K562 (cell line): ENCODE measurements at regions not wholly inside any gene's neighbourhood (a gene's known extent, or its start where the extent isn't known, plus 50 kb on each side); places are given as distances from the start of the nearest gene placed in this dataset.

Experiments
- ATAC-seq: fragments of 200-7000 bp; cut with Tn5 transposase; 3 replicates; pipeline ENCODE4 v1.9.1; 2020; ENCODE audit warnings: moderate library complexity
- BruUV-seq: library from RNA; stranded (reverse); fragments of 400-500 nt; replicated peaks from 2 replicates; lab custom pipeline; 2021; lab: Mats Ljungman, UMichigan
- CTCF ChIA-PET: fragments of 300-600 bp; formaldehyde crosslinking; extraction: SDS; loops from one replicate; lab custom pipeline; 2021; ENCODE audit warnings: low intra/inter-chr PET ratio; lab: Yijun Ruan, JAX
- POLR2A ChIA-PET: fragments of 300-600, 350-650 bp; sonication (Branson Sonifier 250); formaldehyde crosslinking; extraction: SDS; loops from one replicate; lab custom pipeline; 2021; ENCODE audit warnings: antibody characterized with exemption, inconsistent platforms; lab: Yijun Ruan, JAX
- DNase-seq, 4 experiments: peaks; one replicate each; pipeline versions ENCODE4 v3.0.0 to v3.0.0-alpha.2; 2011 to 2018; ENCODE audit warnings: low spot score in 3 of 4, mixed read lengths in 3 of 4; ENCODE audit errors: extremely low read depth in 1 of 4
- FAIRE-seq: peaks from 2 replicates; lab custom pipeline; 2011; peaks lifted over from hg19 to GRCh38; lab: Jason Lieb, UNC
- H2AFZ ChIP-seq: 2 replicates; pipeline ENCODE4 v1.6.0; 2011; ENCODE audit warnings: low read depth, low read length, control low read depth, inconsistent platforms
- H3K27ac ChIP-seq: fragments of 200-600 bp; 3 replicates; pipeline ENCODE4 v1.8.0; 2011; ENCODE audit warnings: low read depth, mild to moderate bottlenecking, control low read depth, inconsistent platforms, low read length, moderate library complexity, mixed read lengths; ENCODE audit errors: extremely low read depth
- H3K27me3 ChIP-seq, 2 experiments: fragments of 300-600 bp in 1 of 2; 2 replicates in 1 of 2; 3 replicates in 1 of 2; pipeline versions ENCODE4 v1.6.0 to v1.8.0; 2011; ENCODE audit warnings: inconsistent platforms in 2 of 2, low read length in 2 of 2, mild to moderate bottlenecking in 1 of 2, mixed read lengths in 1 of 2, moderate library complexity in 1 of 2; ENCODE audit not compliant: control insufficient read depth in 2 of 2, insufficient read depth in 2 of 2
- H3K36me3 ChIP-seq: fragments of 300-600 bp; 3 replicates; pipeline ENCODE4 v1.8.0; 2011; ENCODE audit warnings: mild to moderate bottlenecking, low read length, inconsistent platforms; ENCODE audit not compliant: control insufficient read depth, insufficient read depth
- H3K4me1 ChIP-seq, 2 experiments: fragments of 200-600 bp in 1 of 2; replicated peaks in 1 of 2; 2 replicates in 1 of 2; 3 replicates in 1 of 2; pipeline versions ENCODE4 v1.5.1 to v1.8.0; 2011; ENCODE audit warnings: inconsistent platforms in 2 of 2, low read length in 2 of 2, mild to moderate bottlenecking in 1 of 2, mixed read lengths in 1 of 2, moderate library complexity in 1 of 2; ENCODE audit not compliant: control insufficient read depth in 2 of 2, insufficient read depth in 2 of 2
- H3K4me2 ChIP-seq: 2 replicates; pipeline ENCODE4 v1.6.1; 2011; ENCODE audit warnings: low read length, control low read depth, inconsistent platforms, mixed read lengths; ENCODE audit not compliant: insufficient read depth
- H3K4me3 ChIP-seq: fragments of 200-600 bp; sonication (generic), shearing (Covaris generic); 2 replicates; pipeline ENCODE4 v1.5.1; 2016; ENCODE audit warnings: control low read depth, inconsistent platforms
- H3K79me2 ChIP-seq: fragments of 200-600 bp; 3 replicates; pipeline ENCODE4 v1.8.0; 2011; ENCODE audit warnings: low read length, inconsistent platforms; ENCODE audit not compliant: control insufficient read depth, insufficient read depth
- H3K9ac ChIP-seq, 2 experiments: 2 replicates each; pipeline versions ENCODE4 v1.6.0 to v1.6.1; 2011; ENCODE audit warnings: low read depth in 2 of 2, low read length in 2 of 2, control low read depth in 1 of 2, inconsistent platforms in 1 of 2, mild to moderate bottlenecking in 1 of 2, mixed read lengths in 1 of 2; ENCODE audit not compliant: insufficient read depth in 1 of 2
- H3K9me1 ChIP-seq: one replicate; pipeline ENCODE4 v1.6.0; 2011; ENCODE audit warnings: inconsistent platforms, mild to moderate bottlenecking, low read length, moderate library complexity; ENCODE audit not compliant: control insufficient read depth, insufficient read depth
- H3K9me3 ChIP-seq: replicated peaks from 2 replicates; pipeline ENCODE4 v1.5.1; 2011; ENCODE audit warnings: low read depth, low read length, inconsistent platforms; ENCODE audit not compliant: control insufficient read depth, insufficient read depth
- H4K20me1 ChIP-seq: replicated peaks from 2 replicates; pipeline ENCODE4 v1.6.1; 2011; ENCODE audit warnings: low read length, inconsistent platforms, mixed read lengths; ENCODE audit not compliant: control insufficient read depth, insufficient read depth
- ARNT ChIP-seq, 2 experiments: fragments of 450-650 bp; IDR thresholded peaks; 2 replicates each; pipeline ENCODE4 v1.6.1; 2016; ENCODE audit warnings: mild to moderate bottlenecking in 1 of 2
- FIP1L1 ChIP-seq: fragments of 200-400 bp; formaldehyde crosslinking; IDR thresholded peaks from 2 replicates; pipeline ENCODE4 v1.6.1; 2018; ENCODE audit warnings: mild to moderate bottlenecking, low read depth, low read length; ENCODE audit not compliant: poor library complexity, severe bottlenecking
- MCM2 ChIP-seq: fragments of 450-650 bp; IDR thresholded peaks from 2 replicates; pipeline ENCODE4 v1.6.1; 2017; ENCODE audit warnings: low read depth, mild to moderate bottlenecking
- NFE2 ChIP-seq: IDR thresholded peaks from 2 replicates; pipeline ENCODE4 v1.6.1; 2014; ENCODE audit warnings: antibody characterized with exemption, low read depth
- PHF8 ChIP-seq: fragments of 200-600 bp; sonication (generic); IDR thresholded peaks from 2 replicates; pipeline ENCODE4 v1.6.1; 2012; ENCODE audit warnings: mixed run types, mild to moderate bottlenecking, inconsistent platforms, low read length, moderate library complexity, borderline replicate concordance
- RAD21 ChIP-seq, 2 experiments: fragments of 250-450 bp in 1 of 2; fragments of 450-650 bp in 1 of 2; sonication (Bioruptor Pico) in 1 of 2; formaldehyde crosslinking in 1 of 2; IDR thresholded peaks in 1 of 2; conservative IDR thresholded peaks in 1 of 2; 2 replicates each; pipeline versions ENCODE4 v1.4.0 to v1.8.0; 2020 to 2022; ENCODE audit warnings: mild to moderate bottlenecking in 2 of 2, moderate library complexity in 1 of 2
- SIRT6 ChIP-seq: IDR thresholded peaks from one replicate; pipeline ENCODE4 v1.6.1; 2012; ENCODE audit warnings: low read depth, mild to moderate bottlenecking, control low read depth, inconsistent platforms, low read length, moderate library complexity
- TAF15 ChIP-seq: fragments of 200-400 bp; formaldehyde crosslinking; IDR thresholded peaks from 2 replicates; pipeline ENCODE4 v1.6.1; 2017; ENCODE audit warnings: mild to moderate bottlenecking, low read depth, low read length, moderate library complexity
- ZNF23 ChIP-seq: fragments of 250-450 bp; sonication (Bioruptor Pico); IDR thresholded peaks from 2 replicates; pipeline ENCODE4 v1.4.0; 2020; ENCODE audit warnings: mild to moderate bottlenecking
- WGBS: fragments of 100-300 bp; shearing (Covaris generic); methylation state at CpG from one replicate; pipeline ENCODE4 v1.1.6; 2016; ENCODE audit warnings: low coverage, mixed read lengths; ENCODE audit not compliant: insufficient coverage; ENCODE audit errors: missing lambda C conversion rate; 5-methylcytosine and 5-hydroxymethylcytosine counted together
- in situ Hi-C: fragments of 300-500 bp; cut with MboI; formaldehyde crosslinking; loops from 4 replicates; pipeline ENCODE4 v1.15.0; 2018; ENCODE audit warnings: inconsistent platforms, mixed read lengths
- intact Hi-C: fragments of 100-400 bp; cut with micrococcal nuclease; formaldehyde crosslinking; loops from 2 replicates; pipeline ENCODE4 v1.14.2; 2022
- TF ChIP-seq, protein P1 (sequence below): fragments of 250-450 bp; sonication (Bioruptor Pico); IDR thresholded peaks from 2 replicates; pipeline ENCODE4 v1.6.1; 2021; ENCODE audit warnings: mild to moderate bottlenecking
- TF ChIP-seq, protein P2 (sequence below), 2 experiments: fragments of 450-650 bp; IDR thresholded peaks; 2 replicates each; pipeline ENCODE4 v1.6.1; 2016; ENCODE audit warnings: mild to moderate bottlenecking in 2 of 2, borderline replicate concordance in 1 of 2, low read depth in 1 of 2, moderate library complexity in 1 of 2
- TF ChIP-seq, protein P3 (sequence below): fragments of 450-650 bp; IDR thresholded peaks from 2 replicates; pipeline ENCODE4 v1.6.1; 2016; ENCODE audit warnings: missing biosample characterization, missing genetic modification characterization

DNA sequence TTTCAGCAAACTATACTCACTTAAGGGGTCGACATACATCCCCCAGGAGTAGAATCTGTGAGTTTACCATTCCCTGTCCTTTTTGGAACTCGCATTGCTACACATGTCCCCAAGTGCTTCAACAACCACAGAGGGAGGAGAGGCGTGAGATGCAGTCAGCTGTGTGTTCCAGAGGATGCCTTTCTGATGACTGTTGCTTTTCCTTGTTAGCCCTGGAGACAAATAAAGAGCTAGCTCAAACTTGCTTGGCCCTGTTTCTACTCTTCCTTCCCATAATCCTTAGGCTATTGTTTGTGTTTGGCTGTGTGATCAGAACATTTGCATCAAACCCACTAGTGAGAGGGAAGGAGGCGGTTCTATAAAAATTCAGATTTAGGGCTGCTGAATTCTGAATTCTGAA lies 264.0 kb downstream of the ENGASE start:
- Histone ChIP-seq H3K4me1 (no peaks in the 10 kb centered on the region), H3K9me3 (no peaks in the 10 kb centered on the region), H2AFZ (no peak overlapping the region), H4K20me1 (peaks cover 12% of the 10 kb centered on the region; the same call in 1 of the 2 replicates), H3K4me3 (no peak overlapping the region), H3K9ac (no peak overlapping the region), H3K27me3 (peaks cover 4 to 28% of the 10 kb centered on the region in 2 experiments), H3K9me1 (no peaks in the 10 kb centered on the region), H3K79me2 (no peaks in the 10 kb centered on the region), H3K27ac (no peak overlapping the region), H3K4me2 (no peak overlapping the region), H3K36me3 (no peaks in the 10 kb centered on the region)
- ATAC-seq (no peak), FAIRE-seq (no peak), DNase-seq (no peak)
- intact Hi-C loops = no loop called here
- ChIA-PET CTCF (no interaction called here), POLR2A (interaction anchor here (0.6 kb wide), 1 partner anchor 25 kb away, joined by 3 read pairs; no protein-coding TSS in a partner anchor)
- WGBS = 0% methylated on average over 4 of the region's 4 CpGs
- BruUV-seq = no TSS peak
- in situ Hi-C loops = no loop called here
- TF ChIP-seq MCM2 (no peak), PHF8 (no peak), NFE2 (no peak), SIRT6 (no peak), RAD21 (CRISPR knock-in tag; conservative IDR thresholded peaks at IDR 0.05 in 1 of 2, IDR thresholded peaks at IDR 0.05 in 1 of 2) (no peak), ARNT (IDR thresholded peaks at IDR 0.05) (no peak), TAF15 (no peak), FIP1L1 (no peak), ZNF23 (CRISPR knock-in tag) (no peak)
- TF ChIP-seq, protein P1, sequence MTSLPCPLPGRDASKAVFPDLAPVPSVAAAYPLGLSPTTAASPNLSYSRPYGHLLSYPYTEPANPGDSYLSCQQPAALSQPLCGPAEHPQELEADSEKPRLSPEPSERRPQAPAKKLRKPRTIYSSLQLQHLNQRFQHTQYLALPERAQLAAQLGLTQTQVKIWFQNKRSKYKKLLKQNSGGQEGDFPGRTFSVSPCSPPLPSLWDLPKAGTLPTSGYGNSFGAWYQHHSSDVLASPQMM (CRISPR knock-in tag) = no peak
- TF ChIP-seq, protein P2, sequence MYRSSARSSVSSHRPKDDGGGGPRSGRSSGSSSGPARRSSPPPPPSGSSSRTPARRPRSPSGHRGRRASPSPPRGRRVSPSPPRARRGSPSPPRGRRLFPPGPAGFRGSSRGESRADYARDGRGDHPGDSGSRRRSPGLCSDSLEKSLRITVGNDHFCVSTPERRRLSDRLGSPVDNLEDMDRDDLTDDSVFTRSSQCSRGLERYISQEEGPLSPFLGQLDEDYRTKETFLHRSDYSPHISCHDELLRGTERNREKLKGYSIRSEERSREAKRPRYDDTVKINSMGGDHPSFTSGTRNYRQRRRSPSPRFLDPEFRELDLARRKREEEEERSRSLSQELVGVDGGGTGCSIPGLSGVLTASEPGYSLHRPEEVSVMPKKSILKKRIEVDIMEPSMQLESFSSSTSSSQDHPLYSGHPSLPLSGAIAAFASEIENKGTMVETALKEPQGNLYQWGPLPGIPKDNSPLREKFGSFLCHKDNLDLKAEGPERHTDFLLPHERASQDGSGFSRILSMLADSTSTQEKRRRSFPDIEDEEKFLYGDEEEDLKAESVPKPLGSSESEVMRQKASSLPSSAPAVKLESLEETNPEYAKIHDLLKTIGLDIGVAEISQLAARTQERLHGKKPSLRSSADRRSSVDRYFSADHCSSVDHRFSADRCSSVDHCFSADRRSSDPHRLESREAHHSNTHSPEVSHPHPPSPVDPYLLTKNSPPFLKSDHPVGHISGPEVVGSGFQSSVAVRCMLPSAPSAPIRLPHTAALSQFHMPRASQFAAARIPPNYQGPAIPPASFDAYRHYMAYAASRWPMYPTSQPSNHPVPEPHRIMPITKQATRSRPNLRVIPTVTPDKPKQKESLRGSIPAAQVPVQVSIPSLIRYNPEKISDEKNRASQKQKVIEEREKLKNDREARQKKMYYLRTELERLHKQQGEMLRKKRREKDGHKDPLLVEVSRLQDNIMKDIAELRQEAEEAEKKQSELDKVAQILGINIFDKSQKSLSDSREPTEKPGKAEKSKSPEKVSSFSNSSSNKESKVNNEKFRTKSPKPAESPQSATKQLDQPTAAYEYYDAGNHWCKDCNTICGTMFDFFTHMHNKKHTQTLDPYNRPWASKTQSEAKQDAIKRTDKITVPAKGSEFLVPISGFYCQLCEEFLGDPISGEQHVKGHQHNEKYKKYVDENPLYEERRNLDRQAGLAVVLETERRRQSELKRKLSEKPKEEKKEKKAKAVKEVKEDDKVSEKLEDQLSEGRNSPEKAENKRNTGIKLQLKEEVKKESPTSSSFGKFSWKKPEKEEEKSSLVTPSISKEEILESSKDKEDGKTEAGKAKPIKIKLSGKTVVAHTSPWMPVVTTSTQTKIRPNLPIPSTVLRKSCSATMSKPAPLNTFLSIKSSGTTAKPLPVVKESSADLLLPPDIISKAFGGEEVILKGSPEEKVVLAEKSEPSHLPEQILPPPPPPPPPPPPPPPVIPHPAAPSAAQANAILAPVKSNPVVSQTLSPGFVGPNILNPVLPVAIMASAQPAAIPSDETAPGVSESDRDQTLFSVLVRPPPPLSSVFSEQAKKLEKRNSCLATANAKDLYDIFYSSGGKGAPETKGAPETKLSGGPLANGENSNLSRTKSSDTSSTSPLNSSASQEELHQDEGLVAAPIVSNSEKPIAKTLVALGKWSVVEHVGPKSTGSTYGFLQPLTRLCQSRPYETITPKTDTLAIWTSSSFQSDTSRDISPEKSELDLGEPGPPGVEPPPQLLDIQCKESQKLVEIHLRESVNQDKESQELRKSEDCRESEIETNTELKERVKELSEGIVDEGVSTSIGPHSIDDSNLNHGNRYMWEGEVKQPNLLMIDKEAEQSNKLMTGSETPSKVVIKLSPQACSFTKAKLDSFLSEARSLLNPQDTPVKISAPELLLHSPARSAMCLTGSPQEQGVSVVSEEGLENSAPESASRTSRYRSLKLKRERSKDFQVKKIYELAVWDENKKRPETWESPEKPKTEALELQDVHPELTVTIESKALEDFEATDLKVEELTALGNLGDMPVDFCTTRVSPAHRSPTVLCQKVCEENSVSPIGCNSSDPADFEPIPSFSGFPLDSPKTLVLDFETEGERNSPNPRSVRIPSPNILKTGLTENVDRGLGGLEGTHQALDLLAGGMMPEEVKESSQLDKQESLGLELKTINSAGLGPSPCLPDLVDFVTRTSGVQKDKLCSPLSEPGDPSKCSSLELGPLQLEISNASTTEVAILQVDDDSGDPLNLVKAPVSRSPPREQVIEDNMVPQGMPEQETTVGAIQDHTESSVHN (IDR thresholded peaks at IDR 0.05; ENCODE audit: borderline replicate concordance in 1 of 2, low read depth in 1 of 2) = no peak
- TF ChIP-seq, protein P3, sequence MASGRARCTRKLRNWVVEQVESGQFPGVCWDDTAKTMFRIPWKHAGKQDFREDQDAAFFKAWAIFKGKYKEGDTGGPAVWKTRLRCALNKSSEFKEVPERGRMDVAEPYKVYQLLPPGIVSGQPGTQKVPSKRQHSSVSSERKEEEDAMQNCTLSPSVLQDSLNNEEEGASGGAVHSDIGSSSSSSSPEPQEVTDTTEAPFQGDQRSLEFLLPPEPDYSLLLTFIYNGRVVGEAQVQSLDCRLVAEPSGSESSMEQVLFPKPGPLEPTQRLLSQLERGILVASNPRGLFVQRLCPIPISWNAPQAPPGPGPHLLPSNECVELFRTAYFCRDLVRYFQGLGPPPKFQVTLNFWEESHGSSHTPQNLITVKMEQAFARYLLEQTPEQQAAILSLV (tag) = no peak
